OCI-LY1 (cell line): ENCODE measurements at regions not wholly inside any gene's neighbourhood (a gene's known extent, or its start where the extent isn't known, plus 50 kb on each side); places are given as distances from the start of the nearest gene placed in this dataset.

Source experiments
- H2AFZ ChIP-seq: fragments of 200-600 bp; sonication (generic), shearing (Covaris generic); 2 replicates; pipeline ENCODE4 v1.6.0; 2014; ENCODE audit warnings: antibody characterized with exemption, mild to moderate bottlenecking, low read length
- H3F3A ChIP-seq: fragments of 200-600 bp; sonication (generic), shearing (Covaris generic); 2 replicates; pipeline ENCODE4 v1.6.0; 2014; ENCODE audit warnings: mild to moderate bottlenecking, antibody characterized with exemption, low read length, moderate library complexity; ENCODE audit not compliant: insufficient read depth
- H3K27ac ChIP-seq: fragments of 200-600 bp; sonication (generic); 2 replicates; pipeline ENCODE4 v1.5.1; 2014; ENCODE audit warnings: low read length, mixed run types, mild to moderate bottlenecking, low read depth; ENCODE audit not compliant: poor library complexity, severe bottlenecking
- H3K27me3 ChIP-seq: fragments of 200-600 bp; sonication (generic); 2 replicates; pipeline ENCODE4 v1.6.0; 2014; ENCODE audit warnings: antibody characterized with exemption, mild to moderate bottlenecking, low read length, moderate library complexity; ENCODE audit not compliant: insufficient read depth
- H3K36me3 ChIP-seq: fragments of 200-600 bp; sonication (generic); 2 replicates; pipeline ENCODE4 v1.6.1; 2014; ENCODE audit warnings: mild to moderate bottlenecking, antibody characterized with exemption, low read length, moderate library complexity, mixed read lengths; ENCODE audit not compliant: insufficient read depth
- H3K4me1 ChIP-seq: fragments of 200-600 bp; sonication (generic); 2 replicates; pipeline ENCODE4 v1.5.1; 2014; ENCODE audit warnings: mild to moderate bottlenecking, low read length, moderate library complexity; ENCODE audit not compliant: insufficient read depth, severe bottlenecking
- H3K4me2 ChIP-seq: fragments of 200-600 bp; sonication (generic), shearing (Covaris generic); 2 replicates; pipeline ENCODE4 v1.6.1; 2014; ENCODE audit warnings: low read length
- H3K4me3 ChIP-seq: fragments of 200-600 bp; sonication (generic); 2 replicates; pipeline ENCODE4 v1.5.1; 2014; ENCODE audit warnings: low read length, low read depth, mild to moderate bottlenecking, mixed read lengths; ENCODE audit not compliant: poor library complexity, severe bottlenecking
- H3K79me2 ChIP-seq: fragments of 200-600 bp; shearing (Covaris generic); 2 replicates; pipeline ENCODE4 v1.6.1; 2016; ENCODE audit warnings: mixed run types, low read length, mixed read lengths; ENCODE audit not compliant: insufficient read depth
- H3K9ac ChIP-seq: fragments of 200-600 bp; sonication (generic), shearing (Covaris generic); 2 replicates; pipeline ENCODE4 v1.6.1; 2014; ENCODE audit warnings: mild to moderate bottlenecking, low read length, mixed read lengths
- H3K9me2 ChIP-seq: fragments of 200-600 bp; sonication (generic), shearing (Covaris generic); 2 replicates; pipeline ENCODE4 v1.6.1; 2014; ENCODE audit warnings: low read depth, mild to moderate bottlenecking, low read length, mixed read lengths
- H3K9me3 ChIP-seq: fragments of 200-600 bp; shearing (Covaris generic); 2 replicates; pipeline ENCODE4 v1.6.1; 2014; ENCODE audit warnings: low read length, mixed read lengths
- H4K20me1 ChIP-seq: fragments of 200-600 bp; sonication (generic), shearing (Covaris generic); 2 replicates; pipeline ENCODE4 v1.6.0; 2016; ENCODE audit warnings: mild to moderate bottlenecking, low read length; ENCODE audit not compliant: insufficient read depth
- CTCF ChIP-seq: fragments of 200-600 bp; sonication (generic), shearing (Covaris generic); IDR thresholded peaks from 2 replicates; pipeline ENCODE4 v1.5.1; 2017; ENCODE audit warnings: mild to moderate bottlenecking, antibody characterized with exemption, low read length, moderate library complexity, mixed read lengths
- EZH2 ChIP-seq: fragments of 200-600 bp; sonication (generic), shearing (Covaris generic); IDR thresholded peaks from 2 replicates; pipeline ENCODE4 v1.8.0; 2017; ENCODE audit warnings: borderline replicate concordance, mixed run types, mild to moderate bottlenecking, antibody characterized with exemption, low read length, moderate library complexity, mixed read lengths

GRCh38 chr6:14431385-14432330, 314.1 kb downstream of the CD83 start:
- no peaks in the 10 kb centered on the region for H3K27me3 ChIP-seq
- TF ChIP-seq CTCF (no peak), EZH2 (no peak)
- no peaks in the 10 kb centered on the region for H3K9me2 ChIP-seq
- H3K9ac ChIP-seq, result no peak overlapping the region
- H3K36me3 ChIP-seq, result no peaks in the 10 kb centered on the region
- no peak overlapping the region for H3K4me2 ChIP-seq
- no peaks in the 10 kb centered on the region for H3K9me3 ChIP-seq
- no peak overlapping the region for H3K4me3 ChIP-seq
- no peaks in the 10 kb centered on the region for H3K79me2 ChIP-seq
- no peaks in the 10 kb centered on the region for H4K20me1 ChIP-seq
- H3K27ac ChIP-seq, result no peak overlapping the region
- no peaks in the 10 kb centered on the region for H3K4me1 ChIP-seq
- no peaks in the 10 kb centered on the region for H3F3A ChIP-seq
- no peak overlapping the region for H2AFZ ChIP-seq

- no peaks in the 10 kb centered on the region for H4K20me1 ChIP-seq
- no peak overlapping the region for H3K27ac ChIP-seq
Measured at GRCh38 chr6:14434916-14435690, 317.5 kb downstream of the CD83 start.

More at GRCh38 chr6:14434916-14435690, 317.5 kb downstream of the CD83 start:
- Histone ChIP-seq H2AFZ (no peak overlapping the region), H3K9me2 (no peaks in the 10 kb centered on the region), H3K4me3 (no peak overlapping the region), H3K9ac (no peak overlapping the region), H3F3A (no peaks in the 10 kb centered on the region), H3K4me2 (no peak overlapping the region), H3K79me2 (no peaks in the 10 kb centered on the region), H3K36me3 (no peaks in the 10 kb centered on the region), H3K9me3 (no peaks in the 10 kb centered on the region), H3K27me3 (no peaks in the 10 kb centered on the region), H3K4me1 (no peaks in the 10 kb centered on the region)
- no peak for TF ChIP-seq CTCF
- no peak for TF ChIP-seq EZH2
